ENCODE measurements at regions not wholly inside any gene's neighbourhood (a gene's known extent, or its start where the extent isn't known, plus 50 kb on each side); places are given as distances from the start of the nearest gene placed in this dataset.

DNA sequence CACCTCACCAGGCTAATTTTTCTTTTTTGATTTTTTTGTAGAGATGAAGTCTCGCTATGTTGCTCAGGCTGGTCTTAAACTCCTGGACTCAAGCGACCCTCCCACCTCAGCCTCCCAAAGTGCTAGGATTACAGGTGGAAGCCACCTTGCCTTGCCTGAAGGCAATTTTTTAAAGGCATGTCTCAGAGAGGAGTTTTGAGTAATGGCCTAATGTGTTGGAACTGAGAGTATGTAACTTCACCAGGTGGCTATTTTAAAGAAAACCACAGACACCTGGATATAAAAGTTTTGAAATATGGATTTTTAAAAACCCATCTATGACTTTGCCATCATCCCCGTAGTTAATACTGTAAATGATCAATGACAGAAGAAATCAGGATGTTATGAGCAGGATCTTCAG, 119.8 kb upstream of the ATP8B1 start:
- Mint-ChIP-seq H3K36me3 (no peaks in the 10 kb centered on the region), H3K27me3 (peaks cover 0 to 13% (median 3%) of the 10 kb centered on the region in 5 donors), H3K9me3 (peaks cover 0 to 4% (median 0%) of the 10 kb centered on the region in 11 donors), H3K4me3 (no peak overlapping the region), H3K27ac (no peak overlapping the region), H3K4me1 (peaks cover 0 to 2% (median 0%) of the 10 kb centered on the region in 7 donors)
- H3K27me3 ChIP-seq (ENCODE audit: control insufficient read depth in 2 of 2, insufficient read depth in 2 of 2, low read length in 2 of 2), result no peaks in the 10 kb centered on the region
- no peak overlapping the region for H3K27ac ChIP-seq (ENCODE audit: low read depth, low read length)
- POLR2A ChIA-PET, result no interaction called here
- no peaks in the 10 kb centered on the region for H3K4me1 ChIP-seq (ENCODE audit: control insufficient read depth in 2 of 2, insufficient read depth in 2 of 2, low read length in 2 of 2)
- ATAC-seq, result no peak
- intact Hi-C loops (cut with micrococcal nuclease), result no loop called here
- CTCF ChIA-PET, result no interaction called here
- H3K9me3 ChIP-seq (ENCODE audit: control insufficient read depth in 2 of 3, low read length in 3 of 3), result no peaks in the 10 kb centered on the region
- DNase-seq, result no peak
- H3K36me3 ChIP-seq (ENCODE audit: control insufficient read depth in 2 of 3, insufficient read depth in 3 of 3, low read length in 3 of 3), result no peaks in the 10 kb centered on the region
- H3K4me3 ChIP-seq (ENCODE audit: low read length), result no peak overlapping the region

DNA sequence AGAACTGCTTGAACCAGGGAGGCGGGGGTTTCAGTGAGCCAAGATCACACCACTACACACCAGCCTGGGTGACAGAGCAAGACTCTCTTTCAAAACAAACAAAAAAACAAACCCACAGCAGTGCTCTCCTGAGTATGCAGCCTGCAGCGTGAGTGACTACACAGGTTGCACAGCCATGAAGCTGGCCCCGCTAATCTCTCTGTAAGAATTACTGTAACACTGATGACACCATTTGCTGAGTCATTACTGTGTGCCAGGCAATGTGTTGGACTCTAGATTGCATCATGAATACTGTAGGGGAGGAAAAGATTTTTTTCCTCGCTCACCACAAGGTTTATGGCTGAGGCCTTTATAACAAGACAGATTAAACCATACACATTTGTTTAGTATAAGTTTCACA, 118.6 kb upstream of the ATP8B1 start:
- peaks cover 0 to 5% (median 0%) of the 10 kb centered on the region in 11 donors for H3K9me3 Mint-ChIP-seq
- ChIA-PET POLR2A (no interaction called here), CTCF (no interaction called here)
- no peak overlapping the region for H3K27ac ChIP-seq (ENCODE audit: low read depth, low read length)
- H3K4me3 ChIP-seq (ENCODE audit: low read length), result no peak overlapping the region
- H3K36me3 ChIP-seq (ENCODE audit: control insufficient read depth in 2 of 3, insufficient read depth in 3 of 3, low read length in 3 of 3), result no peaks in the 10 kb centered on the region
- DNase-seq (no peak), ATAC-seq (peak; percentile 40)
- no peaks in the 10 kb centered on the region for H3K9me3 ChIP-seq (ENCODE audit: control insufficient read depth in 2 of 3, low read length in 3 of 3)
- H3K4me3 Mint-ChIP-seq, result no peak overlapping the region
- H3K27ac Mint-ChIP-seq, result no peak overlapping the region
- H3K4me1 Mint-ChIP-seq, result peaks cover 0 to 4% (median 0%) of the 10 kb centered on the region in 7 donors
- H3K27me3 Mint-ChIP-seq, result peaks cover 0 to 13% (median 4%) of the 10 kb centered on the region in 5 donors
- H3K36me3 Mint-ChIP-seq, result no peaks in the 10 kb centered on the region
- no peaks in the 10 kb centered on the region for H3K4me1 ChIP-seq (ENCODE audit: control insufficient read depth in 2 of 2, insufficient read depth in 2 of 2, low read length in 2 of 2)
- intact Hi-C loops (cut with micrococcal nuclease), result no loop called here
- H3K27me3 ChIP-seq (ENCODE audit: control insufficient read depth in 2 of 2, insufficient read depth in 2 of 2, low read length in 2 of 2), result no peaks in the 10 kb centered on the region

DNA sequence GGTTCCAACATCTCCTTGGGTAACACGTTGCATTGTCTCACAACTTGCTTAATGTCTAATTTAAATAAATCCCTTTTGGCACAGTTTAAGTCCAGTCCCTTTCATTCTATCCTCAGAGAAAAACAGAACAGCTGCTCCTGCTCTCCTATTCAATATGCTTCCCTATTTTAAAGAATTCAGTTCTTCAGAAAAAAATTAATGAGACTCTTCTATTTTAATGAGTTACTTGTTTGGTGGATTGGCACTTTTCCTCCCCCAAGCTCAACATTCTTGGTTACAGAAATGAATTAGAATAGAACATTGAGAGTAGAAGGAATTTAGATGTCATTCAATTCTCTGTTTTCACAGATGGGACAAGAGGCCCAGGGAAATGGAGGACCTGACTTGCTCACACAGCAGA, 116.9 kb upstream of the ATP8B1 start:
- H3K27ac ChIP-seq (ENCODE audit: low read depth, low read length), result no peak overlapping the region
- H3K27me3 ChIP-seq (ENCODE audit: control insufficient read depth in 2 of 2, insufficient read depth in 2 of 2, low read length in 2 of 2), result no peaks in the 10 kb centered on the region
- Mint-ChIP-seq H3K27me3 (peaks cover 0 to 13% (median 4%) of the 10 kb centered on the region in 5 donors), H3K9me3 (peaks cover 0 to 5% (median 0%) of the 10 kb centered on the region in 11 donors), H3K27ac (no peak overlapping the region), H3K4me3 (no peak overlapping the region), H3K36me3 (no peaks in the 10 kb centered on the region), H3K4me1 (peaks cover 0 to 10% (median 7%) of the 10 kb centered on the region in 7 donors)
- ChIA-PET CTCF (no interaction called here), POLR2A (no interaction called here)
- ATAC-seq, result no peak
- intact Hi-C loops (cut with micrococcal nuclease), result no loop called here
- no peak for DNase-seq
- H3K4me1 ChIP-seq (ENCODE audit: control insufficient read depth in 2 of 2, insufficient read depth in 2 of 2, low read length in 2 of 2), result peaks cover 0 to 3% of the 10 kb centered on the region in 2 donors
- H3K9me3 ChIP-seq (ENCODE audit: control insufficient read depth in 2 of 3, low read length in 3 of 3), result no peaks in the 10 kb centered on the region
- H3K36me3 ChIP-seq (ENCODE audit: control insufficient read depth in 2 of 3, insufficient read depth in 3 of 3, low read length in 3 of 3), result no peaks in the 10 kb centered on the region
- no peak overlapping the region for H3K4me3 ChIP-seq (ENCODE audit: low read length)

DNA sequence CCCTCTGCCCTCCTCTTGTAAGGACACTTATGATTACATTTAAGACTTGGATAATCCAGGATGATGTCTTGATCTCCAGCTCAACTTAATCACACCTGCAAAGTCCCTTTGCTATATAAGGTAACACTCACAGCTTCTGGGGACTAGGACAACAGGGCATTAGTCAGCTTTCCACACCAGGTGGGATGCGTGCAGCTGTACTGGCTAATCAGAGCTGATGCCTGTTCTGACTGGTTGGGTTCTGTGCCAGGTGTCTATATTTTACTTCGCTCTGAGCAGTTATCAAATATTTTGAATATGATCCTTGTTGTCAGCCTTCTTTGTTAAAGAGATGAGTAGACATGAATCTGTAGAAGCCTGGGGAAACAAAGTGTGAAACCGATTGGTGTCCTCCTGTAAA, 115.5 kb upstream of the ATP8B1 start:
- Mint-ChIP-seq H3K4me1 (peaks cover 0 to 10% (median 7%) of the 10 kb centered on the region in 7 donors), H3K27me3 (peaks cover 0 to 10% (median 0%) of the 10 kb centered on the region in 5 donors), H3K9me3 (peaks cover 0 to 5% (median 0%) of the 10 kb centered on the region in 11 donors), H3K27ac (no peak overlapping the region), H3K4me3 (no peak overlapping the region), H3K36me3 (no peaks in the 10 kb centered on the region)
- no peak for ATAC-seq
- no peaks in the 10 kb centered on the region for H3K27me3 ChIP-seq (ENCODE audit: control insufficient read depth in 2 of 2, insufficient read depth in 2 of 2, low read length in 2 of 2)
- peaks cover 0 to 3% of the 10 kb centered on the region in 2 donors for H3K4me1 ChIP-seq (ENCODE audit: control insufficient read depth in 2 of 2, insufficient read depth in 2 of 2, low read length in 2 of 2)
- DNase-seq, result no peak
- no peak overlapping the region for H3K27ac ChIP-seq (ENCODE audit: low read depth, low read length)
- no peaks in the 10 kb centered on the region for H3K9me3 ChIP-seq (ENCODE audit: control insufficient read depth in 2 of 3, low read length in 3 of 3)
- CTCF ChIA-PET, result no interaction called here
- no peaks in the 10 kb centered on the region for H3K36me3 ChIP-seq (ENCODE audit: control insufficient read depth in 2 of 3, insufficient read depth in 3 of 3, low read length in 3 of 3)
- H3K4me3 ChIP-seq (ENCODE audit: low read length), result no peak overlapping the region
- POLR2A ChIA-PET, result no interaction called here
- intact Hi-C loops (cut with micrococcal nuclease), result no loop called here

DNA sequence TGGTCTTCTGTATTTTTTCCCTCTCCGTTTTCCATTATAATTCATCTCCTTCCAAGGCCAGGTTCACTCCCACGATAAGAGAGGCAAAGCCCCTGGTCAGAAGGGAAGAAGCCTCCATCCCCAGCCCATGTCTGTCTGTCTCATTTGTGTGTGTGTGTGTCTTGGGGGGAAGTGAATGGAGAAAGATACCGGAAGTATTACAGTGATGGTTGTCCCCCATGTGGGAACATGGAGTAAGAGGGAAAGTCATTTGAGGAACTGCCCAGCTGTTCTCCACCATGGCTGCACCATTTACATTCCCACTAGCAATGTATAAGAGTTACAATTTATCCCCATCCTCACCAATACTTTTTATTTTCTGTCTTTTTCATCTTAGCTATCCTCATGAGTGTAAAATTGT, 113.6 kb upstream of the ATP8B1 start:
- ATAC-seq (no peak), DNase-seq (no peak)
- peaks cover 0 to 5% (median 0%) of the 10 kb centered on the region in 11 donors for H3K9me3 Mint-ChIP-seq
- peaks cover 0 to 3% of the 10 kb centered on the region in 2 donors for H3K4me1 ChIP-seq (ENCODE audit: control insufficient read depth in 2 of 2, insufficient read depth in 2 of 2, low read length in 2 of 2)
- peaks cover 0 to 10% (median 0%) of the 10 kb centered on the region in 5 donors for H3K27me3 Mint-ChIP-seq
- H3K27ac Mint-ChIP-seq, result no peak overlapping the region
- no peaks in the 10 kb centered on the region for H3K36me3 ChIP-seq (ENCODE audit: control insufficient read depth in 2 of 3, insufficient read depth in 3 of 3, low read length in 3 of 3)
- ChIA-PET CTCF (no interaction called here), POLR2A (no interaction called here)
- no peak overlapping the region for H3K4me3 ChIP-seq (ENCODE audit: low read length)
- no peak overlapping the region for H3K27ac ChIP-seq (ENCODE audit: low read depth, low read length)
- no peaks in the 10 kb centered on the region for H3K36me3 Mint-ChIP-seq
- no peaks in the 10 kb centered on the region for H3K27me3 ChIP-seq (ENCODE audit: control insufficient read depth in 2 of 2, insufficient read depth in 2 of 2, low read length in 2 of 2)
- H3K4me3 Mint-ChIP-seq, result no peak overlapping the region
- peaks cover 0 to 10% (median 7%) of the 10 kb centered on the region in 7 donors for H3K4me1 Mint-ChIP-seq
- H3K9me3 ChIP-seq (ENCODE audit: control insufficient read depth in 2 of 3, low read length in 3 of 3), result no peaks in the 10 kb centered on the region
- intact Hi-C loops (cut with micrococcal nuclease), result no loop called here

DNA sequence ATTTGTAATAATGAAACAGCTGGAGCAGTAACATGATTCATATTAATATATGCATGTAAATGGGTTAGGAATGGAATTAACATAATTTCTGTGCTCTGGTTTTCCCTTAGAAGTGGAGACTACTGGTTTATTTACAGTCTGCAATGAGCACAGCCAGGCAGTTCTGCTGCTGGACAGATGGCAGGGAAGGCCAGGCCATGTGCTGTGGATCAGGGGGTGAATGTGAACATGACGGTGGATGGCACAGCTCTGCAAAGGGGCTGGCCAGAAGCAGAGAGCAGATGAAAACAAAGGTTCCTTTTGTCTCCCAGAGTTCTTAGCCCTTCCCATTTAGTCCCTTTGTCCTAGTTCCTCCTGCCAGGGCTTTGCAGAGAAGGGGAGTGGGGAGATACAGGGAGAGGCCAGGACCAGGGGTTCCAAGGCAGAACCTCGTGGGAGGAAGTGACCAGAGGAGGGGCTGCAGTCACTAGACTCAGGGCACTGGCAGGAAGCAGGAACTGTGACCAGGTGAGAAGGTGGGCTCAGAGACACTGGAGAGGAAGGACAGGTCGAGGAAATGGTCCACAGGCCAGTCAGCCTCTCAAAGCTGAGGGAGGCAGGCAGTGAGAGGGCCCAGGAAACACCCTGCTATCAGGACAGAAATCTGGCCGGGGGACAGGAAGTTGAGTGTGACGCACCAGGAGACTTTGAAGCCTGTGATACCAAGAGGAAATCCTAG, 112.9 kb upstream of the ATP8B1 start:
- CTCF ChIA-PET, result no interaction called here
- DNase-seq, result no peak
- no peak overlapping the region for H3K27ac Mint-ChIP-seq

DNA sequence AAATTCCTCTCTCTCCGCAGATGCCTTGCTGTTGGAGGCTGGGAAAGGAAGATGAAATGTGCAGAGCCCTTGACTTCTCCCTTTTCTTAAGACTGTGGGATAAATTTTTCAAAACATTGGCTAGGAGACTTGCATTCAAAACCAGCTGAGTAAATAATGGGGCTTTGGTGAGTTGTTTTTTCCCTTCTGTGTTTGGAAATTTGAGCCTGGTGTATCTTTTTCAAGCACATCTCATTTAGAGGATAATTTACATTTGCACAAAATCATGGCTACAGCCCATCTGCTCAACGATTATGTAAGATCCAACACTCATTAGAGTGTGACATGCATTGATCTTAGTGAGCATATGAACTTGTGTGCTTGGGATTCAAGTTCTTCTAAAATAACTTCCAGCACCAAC, 112.1 kb upstream of the ATP8B1 start:
- no peak overlapping the region for H3K27ac Mint-ChIP-seq

More for the DNA sequence above, 112.9 kb upstream of the ATP8B1 start:
- Histone ChIP-seq H3K36me3 (ENCODE audit: control insufficient read depth in 2 of 3, insufficient read depth in 3 of 3, low read length in 3 of 3) (no peaks in the 10 kb centered on the region), H3K4me1 (ENCODE audit: control insufficient read depth in 2 of 2, insufficient read depth in 2 of 2, low read length in 2 of 2) (peaks cover 0 to 3% of the 10 kb centered on the region in 2 donors), H3K27me3 (ENCODE audit: control insufficient read depth in 2 of 2, insufficient read depth in 2 of 2, low read length in 2 of 2) (no peaks in the 10 kb centered on the region), H3K27ac (ENCODE audit: low read depth, low read length) (no peak overlapping the region), H3K4me3 (ENCODE audit: low read length) (no peak overlapping the region), H3K9me3 (ENCODE audit: control insufficient read depth in 2 of 3, low read length in 3 of 3) (no peaks in the 10 kb centered on the region)
- Mint-ChIP-seq H3K4me1 (peaks cover 0 to 10% (median 7%) of the 10 kb centered on the region in 7 donors), H3K27me3 (peaks cover 0 to 10% (median 0%) of the 10 kb centered on the region in 5 donors), H3K9me3 (peaks cover 0 to 5% (median 0%) of the 10 kb centered on the region in 11 donors), H3K36me3 (no peaks in the 10 kb centered on the region), H3K4me3 (no peak overlapping the region)
- no peak for ATAC-seq
- POLR2A ChIA-PET, result no interaction called here
- intact Hi-C loops (cut with micrococcal nuclease), result no loop called here

More for the DNA sequence above, 112.1 kb upstream of the ATP8B1 start:
- Histone ChIP-seq H3K27me3 (ENCODE audit: control insufficient read depth in 2 of 2, insufficient read depth in 2 of 2, low read length in 2 of 2) (no peaks in the 10 kb centered on the region), H3K27ac (ENCODE audit: low read depth, low read length) (no peak overlapping the region), H3K4me3 (ENCODE audit: low read length) (no peak overlapping the region), H3K4me1 (ENCODE audit: control insufficient read depth in 2 of 2, insufficient read depth in 2 of 2, low read length in 2 of 2) (peaks cover 0 to 3% of the 10 kb centered on the region in 2 donors), H3K36me3 (ENCODE audit: control insufficient read depth in 2 of 3, insufficient read depth in 3 of 3, low read length in 3 of 3) (no peaks in the 10 kb centered on the region), H3K9me3 (ENCODE audit: control insufficient read depth in 2 of 3, low read length in 3 of 3) (no peaks in the 10 kb centered on the region)
- ChIA-PET POLR2A (no interaction called here), CTCF (no interaction called here)
- DNase-seq (no peak), ATAC-seq (no peak)
- peaks cover 0 to 5% (median 0%) of the 10 kb centered on the region in 11 donors for H3K9me3 Mint-ChIP-seq
- H3K4me3 Mint-ChIP-seq, result no peak overlapping the region
- H3K4me1 Mint-ChIP-seq, result peaks cover 0 to 10% (median 7%) of the 10 kb centered on the region in 7 donors
- H3K27me3 Mint-ChIP-seq, result peaks cover 0 to 10% (median 0%) of the 10 kb centered on the region in 5 donors
- H3K36me3 Mint-ChIP-seq, result no peaks in the 10 kb centered on the region
- intact Hi-C loops (cut with micrococcal nuclease), result no loop called here
